ENCODE measurements at regions not wholly inside any gene's neighbourhood (a gene's known extent, or its start where the extent isn't known, plus 50 kb on each side); places are given as distances from the start of the nearest gene placed in this dataset.
A peak's percentile ranks its signal among the peaks of the same experiment; 100 is the strongest.

DNA sequence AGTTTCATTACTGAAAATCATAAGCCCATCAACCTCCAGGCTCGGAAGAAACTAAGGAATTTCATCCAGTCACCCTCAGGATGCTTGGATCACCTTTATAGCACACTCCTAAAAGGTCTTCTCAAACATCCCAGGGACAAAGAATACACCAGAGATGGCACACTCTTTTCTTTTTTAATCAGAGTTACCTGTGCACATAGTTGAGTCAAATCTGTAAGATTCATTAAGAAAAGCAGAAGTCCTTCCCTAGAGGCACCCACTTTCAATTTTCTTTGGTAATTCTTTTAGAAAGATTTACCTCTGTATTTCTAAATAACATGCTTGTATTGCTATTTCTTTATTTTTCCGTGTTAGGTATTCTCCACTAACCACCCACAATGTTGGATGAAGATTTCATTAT, 50.6 kb upstream of the IL6 start:
- no peak for DNase-seq

- DNase-seq = peak; percentile 39 to 77
Measured at GRCh38 chr7:22675917-22676343, 51.1 kb upstream of the IL6 start.

DNA sequence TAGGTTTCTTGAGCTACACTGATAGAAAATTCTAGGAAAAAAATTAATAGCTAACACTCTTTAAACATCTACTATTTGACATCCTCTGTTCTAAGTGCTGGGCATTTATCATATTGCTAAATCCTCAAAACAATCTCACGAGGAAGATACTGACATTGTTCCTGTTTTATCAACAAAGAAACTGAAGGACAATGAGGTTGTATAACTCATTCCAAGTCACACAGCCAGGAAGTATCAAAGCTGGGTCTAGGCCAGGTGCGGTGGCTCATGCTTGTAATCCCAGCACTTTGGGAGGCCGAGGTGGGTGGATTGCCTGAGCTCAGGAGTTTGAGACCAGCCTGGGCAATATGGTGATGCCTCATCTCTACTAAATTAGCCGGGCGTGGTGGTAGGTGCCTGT, 51.6 kb upstream of the IL6 start:
- DNase-seq = no peak

GRCh38 chr7:22672846-22673680, 53.9 kb upstream of the IL6 start:
- no peak for DNase-seq

- no peak for DNase-seq
Measured at GRCh38 chr7:22671177-22671879, 55.7 kb upstream of the IL6 start.

DNA sequence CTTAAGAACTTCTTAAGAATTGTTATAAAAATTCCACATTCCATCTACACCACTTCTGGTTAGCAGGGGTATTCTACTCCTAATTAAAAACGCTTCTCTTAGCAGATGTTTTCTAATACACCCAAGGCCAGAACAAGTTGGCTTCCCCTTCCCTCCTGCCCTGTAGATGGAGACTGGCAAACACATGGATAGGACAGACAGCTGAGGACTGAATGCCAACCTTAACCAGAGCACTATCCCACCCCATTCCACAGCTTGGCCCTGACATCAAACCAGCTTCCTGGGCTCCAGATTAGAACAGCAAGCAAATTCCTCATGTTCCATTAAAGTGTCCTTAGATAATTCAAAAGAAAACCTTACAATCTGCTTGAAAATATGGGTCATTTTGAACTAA, 56.6 kb upstream of the IL6 start:
- no peak for DNase-seq

GRCh38 chr7:22669692-22670421, 57.1 kb upstream of the IL6 start:
- no peak for DNase-seq

DNA sequence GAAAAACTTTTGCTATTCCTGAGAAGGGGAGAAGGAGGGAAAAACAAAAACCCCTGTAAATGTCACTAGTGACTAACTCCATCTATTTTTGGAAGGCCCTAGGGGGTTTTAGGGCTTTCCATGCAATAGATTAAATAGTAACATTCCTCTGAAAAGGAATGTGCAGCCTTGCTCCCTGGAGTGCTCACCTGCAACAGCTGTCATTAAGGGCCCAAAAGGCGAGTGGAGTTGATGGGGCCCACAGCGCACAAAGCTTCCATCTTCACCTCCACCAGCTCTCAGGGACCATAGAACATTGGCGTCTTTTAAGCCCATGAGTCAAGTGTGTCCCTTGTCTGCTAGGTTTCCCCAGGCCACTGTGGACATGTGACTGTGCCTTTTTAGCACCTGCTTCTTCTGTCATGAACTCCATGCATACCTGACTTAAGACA, 58.0 kb upstream of the IL6 start:
- no peak for DNase-seq

GRCh38 chr7:22667562-22668239, 59.3 kb upstream of the IL6 start:
- no peak for DNase-seq

- DNase-seq = no peak
Measured at GRCh38 chr7:22667187-22667561, 59.8 kb upstream of the IL6 start.

DNA sequence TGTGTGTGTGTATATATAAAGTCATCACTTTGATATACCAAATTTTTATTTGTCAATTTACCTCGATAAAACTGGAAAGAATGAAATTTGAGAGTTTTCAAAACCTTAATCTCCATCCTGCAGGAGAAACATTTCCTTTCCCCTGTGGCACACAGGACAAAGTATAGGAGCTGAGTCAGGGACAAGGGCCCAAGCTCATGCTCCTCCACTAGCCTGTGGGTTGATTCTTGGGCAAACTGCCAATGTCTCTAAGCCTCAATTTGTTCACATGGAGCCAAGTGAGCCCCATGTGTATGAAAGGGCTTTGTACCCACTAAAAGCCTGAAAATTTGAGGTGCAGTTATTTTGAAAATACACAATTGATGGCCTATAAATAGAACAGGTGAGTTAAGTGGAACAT, 60.3 kb upstream of the IL6 start:
- no peak for DNase-seq

- no peak for DNase-seq
Measured at GRCh38 chr7:22665923-22666322, 61.1 kb upstream of the IL6 start.

DNA sequence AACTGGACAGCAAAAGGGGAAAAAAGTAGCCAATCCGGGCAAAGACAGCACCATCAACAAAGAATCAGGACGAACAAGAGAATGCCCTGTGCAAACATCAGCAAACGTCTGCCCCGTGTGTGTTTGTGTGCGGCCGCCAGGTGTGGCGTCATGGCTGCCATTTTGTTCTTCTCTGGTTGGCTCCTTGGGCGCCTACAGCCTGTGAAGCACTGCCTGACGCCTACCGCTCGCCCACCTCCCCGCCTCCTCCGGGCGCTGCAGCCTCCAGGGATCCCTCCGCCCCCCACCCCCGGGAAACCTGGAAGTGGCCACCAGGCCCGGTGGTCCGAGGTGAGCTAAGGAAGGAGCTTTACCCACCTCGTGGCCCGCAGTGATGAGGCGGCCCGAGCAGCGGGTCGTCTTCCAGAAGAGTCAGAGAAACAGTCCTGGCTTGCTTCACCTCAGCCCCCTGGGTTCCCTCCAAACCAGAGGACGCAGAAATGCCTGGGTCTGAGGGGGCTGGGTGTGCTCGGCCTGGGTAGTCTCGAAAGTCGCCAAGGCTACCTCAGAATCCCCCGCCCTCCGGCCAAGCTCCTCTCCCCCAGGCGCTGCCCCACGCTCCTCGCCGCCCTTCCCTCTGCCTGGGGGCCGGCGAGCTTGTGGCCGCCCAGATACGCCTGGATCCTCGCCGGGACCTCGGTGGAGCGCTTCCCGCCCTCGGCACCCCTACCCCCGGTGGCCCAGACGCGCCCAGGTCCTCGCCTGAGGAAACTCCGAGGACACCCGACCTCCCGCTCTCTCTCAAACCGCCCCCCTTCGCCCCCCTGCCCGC, 61.8 kb upstream of the IL6 start:
- no peak for DNase-seq

GRCh38 chr7:22663721-22664120, 63.3 kb upstream of the IL6 start:
- no peak for DNase-seq

- DNase-seq = no peak
Measured at GRCh38 chr7:22663357-22663718, 63.7 kb upstream of the IL6 start.

GRCh38 chr7:22662556-22663356, 64.2 kb upstream of the IL6 start:
- no peak for DNase-seq

- DNase-seq = peak in 1 of 2 donors; percentile 62
Measured at GRCh38 chr7:22662036-22662435, 65.0 kb upstream of the IL6 start.

GRCh38 chr7:22660732-22661131, 66.3 kb upstream of the IL6 start:
- peak in 1 of 2 donors; percentile 37 for DNase-seq

DNA sequence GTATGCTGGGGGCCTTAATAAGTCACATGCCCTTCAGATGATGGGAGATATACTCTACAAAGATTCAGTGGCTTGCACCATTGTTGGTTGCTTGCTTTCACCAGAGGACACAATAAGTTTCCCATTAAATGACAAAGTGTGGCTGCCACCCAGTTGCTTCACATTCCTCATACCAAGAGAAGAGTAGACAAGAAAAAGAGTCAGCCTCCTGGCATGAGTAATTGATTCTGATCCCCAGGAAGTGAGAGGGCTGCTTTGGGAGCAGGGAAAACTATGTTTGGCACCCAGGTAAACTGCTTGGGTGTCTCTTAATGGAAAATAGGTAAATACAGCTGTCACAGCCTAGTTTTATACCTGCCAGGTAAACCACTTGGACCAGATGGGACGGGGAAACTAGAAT, 66.7 kb upstream of the IL6 start:
- DNase-seq = no peak

- DNase-seq = no peak
Measured at GRCh38 chr7:22659741-22660140, 67.3 kb upstream of the IL6 start.

- DNase-seq = no peak
Measured at GRCh38 chr7:22658031-22658430, 69.0 kb upstream of the IL6 start.
